Ascending aorta (tissue), 2 donors: ENCODE measurements at regions not wholly inside any gene's neighbourhood (a gene's known extent, or its start where the extent isn't known, plus 50 kb on each side); places are given as distances from the start of the nearest gene placed in this dataset.

Experiments used
- DNase-seq, 2 donors: peaks; one replicate each; pipeline ENCODE4 v3.0.0-alpha.2; 2019; ENCODE audit warnings: low spot score in 2 of 2
- H3K27ac ChIP-seq, 2 donors: fragments of 200-600 bp; sonication (generic); one replicate each; pipeline ENCODE4 v1.5.1; 2016 to 2017; ENCODE audit warnings: mild to moderate bottlenecking in 1 of 2
- H3K27me3 ChIP-seq: fragments of 200-600 bp; sonication (generic); one replicate; pipeline ENCODE4 v1.5.1; 2017
- H3K36me3 ChIP-seq, 2 donors: fragments of 200-600 bp; sonication (generic); one replicate each; pipeline ENCODE4 v1.5.1; 2016
- H3K4me1 ChIP-seq, 2 donors: fragments of 200-600 bp; sonication (generic); one replicate each; pipeline ENCODE4 v1.5.1; 2016 to 2017; ENCODE audit warnings: mild to moderate bottlenecking in 1 of 2
- H3K4me3 ChIP-seq, 2 donors: fragments of 200-600 bp; sonication (generic); one replicate each; pipeline ENCODE4 v1.5.1; 2016 to 2017; ENCODE audit warnings: mild to moderate bottlenecking in 1 of 2
- H3K9me3 ChIP-seq, 2 donors: fragments of 200-600 bp; sonication (generic); one replicate each; pipeline ENCODE4 v1.5.1; 2016
- CTCF ChIP-seq, 3 experiments: fragments of 200-600 bp in 2 of 3; fragments of 450-650 bp in 1 of 3; sonication (generic) in 2 of 3; IDR thresholded peaks; one replicate each; pipeline ENCODE4 v1.5.1; 2016 to 2019; ENCODE audit warnings: antibody characterized with exemption in 3 of 3, mild to moderate bottlenecking in 1 of 3, moderate library complexity in 1 of 3
- intact Hi-C: fragments of 100-400 bp; cut with DNase I; formaldehyde crosslinking; loops from one replicate; pipeline ENCODE4 v1.15.1; 2023

- Histone ChIP-seq H3K4me3 (no peak overlapping the region), H3K27ac (no peak overlapping the region), H3K9me3 (no peaks in the 10 kb centered on the region), H3K36me3 (no peaks in the 10 kb centered on the region), H3K4me1 (no peaks in the 10 kb centered on the region), H3K27me3 (no peaks in the 10 kb centered on the region)
- TF ChIP-seq CTCF (IDR thresholded peaks at IDR 0.05): no peak
- DNase-seq: no peak
- intact Hi-C loops: no loop called here
Measured at GRCh38 chr5:92977846-92978540, 603.0 kb downstream of the NR2F1-AS1 start.

- TF ChIP-seq CTCF (IDR thresholded peaks at IDR 0.05): no peak
- Histone ChIP-seq H3K27me3 (no peaks in the 10 kb centered on the region), H3K36me3 (no peaks in the 10 kb centered on the region), H3K4me3 (no peak overlapping the region), H3K27ac (no peak overlapping the region), H3K4me1 (no peaks in the 10 kb centered on the region), H3K9me3 (no peaks in the 10 kb centered on the region)
- DNase-seq: no peak
- intact Hi-C loops: no loop called here
Measured at GRCh38 chr5:92976156-92976555, 604.9 kb downstream of the NR2F1-AS1 start.

GRCh38 chr5:92969781-92970237, 611.2 kb downstream of the NR2F1-AS1 start:
- Histone ChIP-seq H3K36me3 (no peaks in the 10 kb centered on the region), H3K9me3 (no peaks in the 10 kb centered on the region), H3K4me3 (no peak overlapping the region), H3K4me1 (no peaks in the 10 kb centered on the region), H3K27me3 (no peaks in the 10 kb centered on the region), H3K27ac (no peak overlapping the region)
- no peak for TF ChIP-seq CTCF (IDR thresholded peaks at IDR 0.05)
- DNase-seq: no peak
- intact Hi-C loops: no loop called here

- intact Hi-C loops: no loop called here
- Histone ChIP-seq H3K27ac (no peak overlapping the region), H3K36me3 (no peaks in the 10 kb centered on the region), H3K9me3 (no peaks in the 10 kb centered on the region), H3K4me1 (no peaks in the 10 kb centered on the region), H3K4me3 (no peak overlapping the region), H3K27me3 (no peaks in the 10 kb centered on the region)
- TF ChIP-seq CTCF (IDR thresholded peaks at IDR 0.05): no peak
- no peak for DNase-seq
Measured at GRCh38 chr5:92969191-92969780, 611.7 kb downstream of the NR2F1-AS1 start.

GRCh38 chr5:92963800-92964199, 617.2 kb downstream of the NR2F1-AS1 start:
- no peak for TF ChIP-seq CTCF (IDR thresholded peaks at IDR 0.05)

More at GRCh38 chr5:92963800-92964199, 617.2 kb downstream of the NR2F1-AS1 start:
- Histone ChIP-seq H3K4me3 (no peak overlapping the region), H3K36me3 (no peaks in the 10 kb centered on the region), H3K27ac (no peak overlapping the region), H3K9me3 (no peaks in the 10 kb centered on the region), H3K4me1 (no peaks in the 10 kb centered on the region), H3K27me3 (no peaks in the 10 kb centered on the region)
- no peak for DNase-seq
- intact Hi-C loops: no loop called here
